ENCODE measurements at regions not wholly inside any gene's neighbourhood (a gene's known extent, or its start where the extent isn't known, plus 50 kb on each side); places are given as distances from the start of the nearest gene placed in this dataset.

- TF ChIP-seq EP300 (IDR thresholded peaks at IDR 0.05) (no peak), POLR2AphosphoS5 (IDR thresholded peaks at IDR 0.05) (no peak), POLR2A (IDR thresholded peaks at IDR 0.05) (no peak), CTCF (IDR thresholded peaks at IDR 0.05) (no peak)
- Histone ChIP-seq H3K27me3 (no peaks in the 10 kb centered on the region), H3K36me3 (no peaks in the 10 kb centered on the region), H3K27ac (peak overlapping the region in 1 of 5 donors; percentile 12), H3K9me3 (no peaks in the 10 kb centered on the region), H3K4me1 (peaks cover 0 to 14% (median 5%) of the 10 kb centered on the region in 4 donors), H3K4me3 (no peak overlapping the region)
- intact Hi-C loops (cut with DNase I; ENCODE audit: low total_unique reads), result no loop called here
- peak in 1 of 2 donors; percentile 18 for DNase-seq
- WGBS, 5 donors, result 64 to 86% (median 79%) methylated on average over 5 of the region's 5 CpGs
Observed at GRCh38 chr2:217222309-217222910, 362.5 kb upstream of the TNP1 start.

- WGBS, 5 donors, result 73 to 87% (median 79%) methylated on average over 5 of the region's 5 CpGs
- Histone ChIP-seq H3K36me3 (no peaks in the 10 kb centered on the region), H3K27me3 (no peaks in the 10 kb centered on the region), H3K9me3 (no peaks in the 10 kb centered on the region), H3K4me1 (peaks cover 0 to 14% (median 5%) of the 10 kb centered on the region in 4 donors), H3K27ac (no peak overlapping the region), H3K4me3 (no peak overlapping the region)
- intact Hi-C loops (cut with DNase I; ENCODE audit: low total_unique reads), result no loop called here
- DNase-seq, result peak in 1 of 2 donors; percentile 66
- TF ChIP-seq CTCF (IDR thresholded peaks at IDR 0.05) (no peak), POLR2AphosphoS5 (IDR thresholded peaks at IDR 0.05) (no peak), POLR2A (IDR thresholded peaks at IDR 0.05) (no peak), EP300 (IDR thresholded peaks at IDR 0.05) (no peak)
Observed at GRCh38 chr2:217220228-217221013, 360.6 kb upstream of the TNP1 start.

GRCh38 chr2:217219164-217219520 lies 359.3 kb upstream of the TNP1 start:
- intact Hi-C loops (cut with DNase I; ENCODE audit: low total_unique reads), result no loop called here
- Histone ChIP-seq H3K27me3 (no peaks in the 10 kb centered on the region), H3K4me3 (no peak overlapping the region), H3K36me3 (no peaks in the 10 kb centered on the region), H3K9me3 (no peaks in the 10 kb centered on the region), H3K27ac (no peak overlapping the region), H3K4me1 (peaks cover 0 to 14% (median 5%) of the 10 kb centered on the region in 4 donors)
- 57 to 78% (median 73%) methylated on average over 2 of the region's 2 CpGs for WGBS, 5 donors
- TF ChIP-seq POLR2A (IDR thresholded peaks at IDR 0.05) (no peak), POLR2AphosphoS5 (IDR thresholded peaks at IDR 0.05) (no peak), EP300 (IDR thresholded peaks at IDR 0.05) (no peak), CTCF (IDR thresholded peaks at IDR 0.05) (no peak)
- no peak for DNase-seq

- Histone ChIP-seq H3K27me3 (no peaks in the 10 kb centered on the region), H3K9me3 (no peaks in the 10 kb centered on the region), H3K27ac (no peak overlapping the region), H3K4me1 (peaks cover 0 to 14% (median 3%) of the 10 kb centered on the region in 4 donors), H3K36me3 (no peaks in the 10 kb centered on the region), H3K4me3 (no peak overlapping the region)
- intact Hi-C loops (cut with DNase I; ENCODE audit: low total_unique reads), result no loop called here
- TF ChIP-seq EP300 (IDR thresholded peaks at IDR 0.05) (no peak), POLR2A (IDR thresholded peaks at IDR 0.05) (no peak), CTCF (IDR thresholded peaks at IDR 0.05) (no peak), POLR2AphosphoS5 (IDR thresholded peaks at IDR 0.05) (no peak)
- no peak for DNase-seq
- 67 to 75% (median 71%) methylated on average over 5 of the region's 5 CpGs for WGBS, 5 donors
Observed at GRCh38 chr2:217218269-217219163, 358.7 kb upstream of the TNP1 start.
